GM12865 (cell line): ENCODE measurements at regions not wholly inside any gene's neighbourhood (a gene's known extent, or its start where the extent isn't known, plus 50 kb on each side); places are given as distances from the start of the nearest gene placed in this dataset.

Experiments used
- DNase-seq: peaks from one replicate; pipeline ENCODE4 v3.0.0; 2010; ENCODE audit warnings: low read depth
- H3K4me3 ChIP-seq: 2 replicates; pipeline ENCODE4 v1.5.1; 2011; ENCODE audit warnings: mild to moderate bottlenecking, low read depth, low read length, control low read depth
- CTCF ChIP-seq: IDR thresholded peaks from 2 replicates; pipeline ENCODE4 v1.5.1; 2011; ENCODE audit warnings: low read length, control low read depth, low read depth, inconsistent platforms; ENCODE audit not compliant: insufficient read depth; ENCODE audit errors: missing control alignments

DNA sequence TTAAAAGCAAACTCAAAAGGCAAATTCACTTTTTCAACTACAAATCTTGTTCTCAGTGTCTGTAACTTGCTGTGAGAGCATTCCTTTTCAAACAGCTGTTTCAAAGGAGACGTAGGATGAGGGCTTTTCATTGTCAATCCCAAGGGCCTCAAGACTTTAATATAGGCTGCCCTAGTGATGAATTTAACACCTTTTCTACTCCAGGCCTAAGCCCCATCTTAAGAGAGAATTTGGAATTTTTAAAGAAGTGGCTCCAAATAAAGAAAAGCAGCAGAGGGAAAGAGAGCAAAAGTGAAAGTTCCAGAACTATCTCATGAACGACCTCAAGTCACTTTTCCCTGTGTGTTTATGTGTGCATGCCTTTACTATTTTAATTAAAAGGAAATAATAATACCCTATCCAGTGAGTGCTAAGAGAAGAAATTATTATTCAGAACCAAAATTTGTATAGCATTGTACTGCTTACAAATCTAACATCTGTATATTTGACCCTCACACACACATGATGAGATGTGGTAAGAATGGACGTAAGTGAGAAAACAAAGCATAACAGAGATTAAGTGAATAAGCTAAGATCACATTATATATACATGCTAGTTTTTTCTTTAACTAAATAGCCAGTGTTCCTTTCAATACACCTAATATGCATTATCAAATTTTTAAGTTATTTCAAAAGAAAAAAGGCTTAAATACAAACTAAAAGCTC, 196.4 kb downstream of the VGLL3 start:
- no peak for TF ChIP-seq CTCF
- DNase-seq, result no peak
- H3K4me3 ChIP-seq, result no peak overlapping the region

GRCh38 chr3:86793786-86794185, 197.2 kb downstream of the VGLL3 start:
- TF ChIP-seq CTCF, result no peak
- H3K4me3 ChIP-seq, result no peak overlapping the region
- DNase-seq, result no peak

- H3K4me3 ChIP-seq, result no peak overlapping the region
- no peak for TF ChIP-seq CTCF
- DNase-seq, result no peak
Observed at GRCh38 chr3:86792316-86792715, 198.6 kb downstream of the VGLL3 start.

DNA sequence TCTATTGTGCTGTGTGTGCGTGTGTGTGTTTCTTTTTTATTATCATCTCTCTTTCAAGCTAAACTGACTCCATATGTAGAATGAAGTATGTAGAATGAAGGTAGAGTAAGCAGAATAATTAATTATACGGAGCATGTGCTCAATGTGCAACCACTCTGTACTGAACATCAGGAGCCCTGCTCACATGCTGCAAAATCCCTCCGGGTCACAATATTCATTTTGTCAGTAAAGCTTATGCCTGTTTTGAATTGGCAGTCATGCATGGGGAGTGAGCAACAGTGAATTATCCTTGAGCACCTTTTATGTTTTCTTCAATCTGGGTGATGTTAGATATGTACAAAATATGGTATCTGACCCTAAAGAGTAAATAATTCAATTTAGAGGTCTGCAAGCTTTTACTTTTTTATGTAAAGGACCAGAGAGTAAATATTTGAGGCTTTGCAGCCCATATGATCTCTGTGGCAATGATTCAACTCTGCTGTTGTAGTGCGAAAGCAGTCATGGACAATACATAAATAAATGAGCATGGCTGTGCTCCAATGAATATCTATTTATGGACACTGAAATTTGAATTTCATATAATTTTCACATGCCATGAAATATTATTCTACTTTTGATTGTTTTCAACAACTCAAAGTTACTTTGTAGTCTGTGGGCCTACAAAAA, 199.9 kb downstream of the VGLL3 start:
- no peak overlapping the region for H3K4me3 ChIP-seq
- no peak for DNase-seq
- no peak for TF ChIP-seq CTCF

GRCh38 chr3:86788371-86788770, 202.6 kb downstream of the VGLL3 start:
- TF ChIP-seq CTCF, result no peak
- H3K4me3 ChIP-seq, result no peak overlapping the region
- DNase-seq, result no peak

DNA sequence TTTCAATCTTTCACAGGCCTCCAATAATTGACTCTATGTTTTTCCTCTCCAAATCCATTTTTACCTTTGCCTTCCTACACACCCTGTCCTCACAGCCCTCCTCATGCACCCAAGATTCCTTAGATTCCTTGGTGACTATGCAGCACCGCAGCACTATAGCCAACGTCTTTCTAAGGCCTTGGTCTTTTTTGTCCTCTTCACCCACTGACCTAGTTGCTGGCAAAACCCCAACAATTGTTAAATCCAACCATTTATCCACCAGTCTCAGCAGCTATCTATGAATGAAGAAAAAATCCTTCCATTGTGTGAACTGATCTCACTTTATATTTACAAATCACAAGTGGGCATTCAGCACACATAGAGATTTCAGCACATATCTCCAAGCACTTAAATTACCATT, 203.9 kb downstream of the VGLL3 start:
- TF ChIP-seq CTCF, result no peak
- no peak for DNase-seq
- H3K4me3 ChIP-seq, result no peak overlapping the region
